A549 (cell line): ENCODE measurements at regions not wholly inside any gene's neighbourhood (a gene's known extent, or its start where the extent isn't known, plus 50 kb on each side); places are given as distances from the start of the nearest gene placed in this dataset.
"Not testable (repeated sequence)": the region's sequence is repeated elsewhere in the genome, so short reads cannot be mapped to it uniquely, and the experiment has no call there.

Experiments
- ATAC-seq, 2 experiments: fragments of 200-7000 bp in 1 of 2; fragments of >200 bp in 1 of 2; cut with Nextera tagmentation in 1 of 2; cut with Tn5 transposase in 1 of 2; 3 replicates each; pipeline versions ENCODE4 v1.8.0 to v1.9.1; 2018 to 2020; ENCODE audit warnings: mild to moderate bottlenecking in 1 of 2, moderate library complexity in 1 of 2
- CTCF ChIA-PET: fragments of 300-600 bp; sonication (Branson Sonifier 250); formaldehyde crosslinking; extraction: SDS; loops from one replicate; lab custom pipeline; 2021; ENCODE audit warnings: antibody characterized with exemption, inconsistent platforms; lab: Yijun Ruan, JAX
- POLR2A ChIA-PET: fragments of 350-600 bp; formaldehyde crosslinking; extraction: SDS; loops from one replicate; lab custom pipeline; 2021; ENCODE audit warnings: antibody characterized with exemption, inconsistent platforms; lab: Yijun Ruan, JAX
- DNase-seq, 2 experiments: peaks; one replicate each; pipeline versions ENCODE4 v3.0.0 to v3.0.0-alpha.2; 2011 to 2016; ENCODE audit warnings: low read depth in 1 of 2, low spot score in 1 of 2
- FAIRE-seq: peaks from 2 replicates; lab custom pipeline; 2011; peaks lifted over from hg19 to GRCh38; lab: Jason Lieb, UNC
- H3K27ac ChIP-seq, 2 experiments: fragments of >200 bp; sonication (Bioruptor Twin); formaldehyde crosslinking; 3 replicates each; pipeline ENCODE4 v1.5.1; 2016 to 2017
- H3K4me1 ChIP-seq: fragments of >200 bp; sonication (Bioruptor Twin); formaldehyde crosslinking; 3 replicates; pipeline ENCODE4 v1.6.1; 2016
- H3K4me2 ChIP-seq: fragments of >200 bp; sonication (Bioruptor Twin); formaldehyde crosslinking; 3 replicates; pipeline ENCODE4 v1.6.1; 2016
- H3K4me3 ChIP-seq: fragments of >200 bp; sonication (Bioruptor Twin); formaldehyde crosslinking; 3 replicates; pipeline ENCODE4 v1.5.1; 2016
- H3K9me3 ChIP-seq: fragments of >200 bp; sonication (Bioruptor Twin); formaldehyde crosslinking; 3 replicates; pipeline ENCODE4 v1.6.1; 2016
- BHLHE40 ChIP-seq: IDR thresholded peaks from 2 replicates; pipeline ENCODE4 v1.6.1; 2012; ENCODE audit warnings: low read depth, low read length, inconsistent platforms
- CHD2 ChIP-seq: fragments of 150-350 bp; IDR thresholded peaks from 2 replicates; pipeline ENCODE4 v1.6.1; 2014; ENCODE audit warnings: low read length; ENCODE audit not compliant: partially characterized antibody
- CHD4 ChIP-seq: fragments of 200-600 bp; sonication (generic); IDR thresholded peaks from 2 replicates; pipeline ENCODE4 v1.6.1; 2016; ENCODE audit warnings: antibody characterized with exemption, mild to moderate bottlenecking, borderline replicate concordance
- EHF ChIP-seq: fragments of 250-450 bp; sonication (Bioruptor Pico); IDR thresholded peaks from 2 replicates; pipeline ENCODE4 v1.5.0; 2020; ENCODE audit warnings: mild to moderate bottlenecking
- ELK1 ChIP-seq: fragments of 150-350 bp; IDR thresholded peaks from 2 replicates; pipeline ENCODE4 v1.6.1; 2014; ENCODE audit warnings: low read depth, mild to moderate bottlenecking, low read length
- FOSB ChIP-seq: fragments of 250-450 bp; sonication (Bioruptor Pico); IDR thresholded peaks from 2 replicates; pipeline ENCODE4 v1.5.0; 2020; ENCODE audit warnings: mild to moderate bottlenecking, moderate library complexity
- FOXS1 ChIP-seq: fragments of 250-450 bp; sonication (Bioruptor Pico); IDR thresholded peaks from 2 replicates; pipeline ENCODE4 v1.5.0; 2020; ENCODE audit warnings: mild to moderate bottlenecking, moderate library complexity
- HOXA7 ChIP-seq: fragments of 250-450 bp; sonication (Bioruptor Pico); IDR thresholded peaks from 2 replicates; pipeline ENCODE4 v1.5.0; 2020; ENCODE audit warnings: mild to moderate bottlenecking, moderate library complexity
- HOXB13 ChIP-seq: fragments of 250-450 bp; sonication (Bioruptor Pico); IDR thresholded peaks from 2 replicates; pipeline ENCODE4 v1.5.0; 2020; ENCODE audit warnings: low read depth, mild to moderate bottlenecking, moderate library complexity
- HOXB5 ChIP-seq: fragments of 250-450 bp; sonication (Bioruptor Pico); IDR thresholded peaks from 2 replicates; pipeline ENCODE4 v1.5.0; 2020; ENCODE audit warnings: mild to moderate bottlenecking, moderate library complexity
- JUN ChIP-seq, 2 experiments: fragments of >200 bp; sonication (Bioruptor Twin); formaldehyde crosslinking; IDR thresholded peaks; 2 replicates in 1 of 2; 3 replicates in 1 of 2; pipeline ENCODE4 v1.6.1; 2016 to 2017
- JUNB ChIP-seq: fragments of >200 bp; sonication (Bioruptor Twin); formaldehyde crosslinking; IDR thresholded peaks from 2 replicates; pipeline ENCODE4 v1.6.1; 2016
- KDM1A ChIP-seq: fragments of 200-600 bp; sonication (generic); IDR thresholded peaks from 2 replicates; pipeline ENCODE4 v1.6.1; 2016; ENCODE audit warnings: low read depth, mild to moderate bottlenecking
- KDM5A ChIP-seq: fragments of 200-600 bp; sonication (generic); IDR thresholded peaks from 2 replicates; pipeline ENCODE4 v1.6.1; 2016; ENCODE audit warnings: antibody characterized with exemption, mild to moderate bottlenecking
- MAFK ChIP-seq: fragments of 450-650 bp; IDR thresholded peaks from 2 replicates; pipeline ENCODE4 v1.6.1; 2014; ENCODE audit not compliant: partially characterized antibody
- MAZ ChIP-seq: fragments of 150-350 bp; IDR thresholded peaks from 2 replicates; pipeline ENCODE4 v1.6.1; 2014; ENCODE audit warnings: antibody characterized with exemption, low read depth, low read length, borderline replicate concordance
- MYC ChIP-seq: IDR thresholded peaks from 2 replicates; pipeline ENCODE4 v1.6.1; 2012; ENCODE audit warnings: mild to moderate bottlenecking, inconsistent platforms, low read length, improper control_type of control experiment, borderline replicate concordance
- NR3C1 ChIP-seq: fragments of >200 bp; sonication (Bioruptor Twin); formaldehyde crosslinking; IDR thresholded peaks from 3 replicates; pipeline ENCODE4 v1.6.1; 2017
- SMC3 ChIP-seq: fragments of >200 bp; sonication (Bioruptor Twin); formaldehyde crosslinking; IDR thresholded peaks from 3 replicates; pipeline ENCODE4 v1.6.1; 2018; ENCODE audit warnings: inconsistent platforms
- TP53 ChIP-seq: fragments of 250-450 bp; sonication (Bioruptor Pico); IDR thresholded peaks from 2 replicates; pipeline ENCODE4 v1.5.0; 2021; ENCODE audit warnings: mild to moderate bottlenecking, moderate library complexity
- ZFP36 ChIP-seq: fragments of 450-650 bp; IDR thresholded peaks from 2 replicates; pipeline ENCODE4 v1.6.1; 2014; ENCODE audit warnings: borderline replicate concordance; ENCODE audit not compliant: partially characterized antibody
- ZNF302 ChIP-seq: fragments of 250-450 bp; sonication (Bioruptor Pico); IDR thresholded peaks from 2 replicates; pipeline ENCODE4 v1.9.0; 2021; ENCODE audit warnings: inconsistent platforms, mild to moderate bottlenecking, moderate library complexity
- WGBS: methylation state at CpG from one replicate; pipeline ENCODE4 v1.1.6; 2017; ENCODE audit errors: missing lambda C conversion rate; 5-methylcytosine and 5-hydroxymethylcytosine counted together
- TF ChIP-seq, protein P1 (sequence below): fragments of 250-450 bp; sonication (Bioruptor Pico); IDR thresholded peaks from 2 replicates; pipeline ENCODE4 v1.5.0; 2021; ENCODE audit warnings: mild to moderate bottlenecking, moderate library complexity, borderline replicate concordance
- TF ChIP-seq, protein P2 (sequence below): IDR thresholded peaks from 2 replicates; pipeline ENCODE4 v1.6.1; 2012
- TF ChIP-seq, protein P3 (sequence below): fragments of >200 bp; sonication (Bioruptor Twin); formaldehyde crosslinking; IDR thresholded peaks from 2 replicates; pipeline ENCODE4 v1.6.1; 2016

DNA sequence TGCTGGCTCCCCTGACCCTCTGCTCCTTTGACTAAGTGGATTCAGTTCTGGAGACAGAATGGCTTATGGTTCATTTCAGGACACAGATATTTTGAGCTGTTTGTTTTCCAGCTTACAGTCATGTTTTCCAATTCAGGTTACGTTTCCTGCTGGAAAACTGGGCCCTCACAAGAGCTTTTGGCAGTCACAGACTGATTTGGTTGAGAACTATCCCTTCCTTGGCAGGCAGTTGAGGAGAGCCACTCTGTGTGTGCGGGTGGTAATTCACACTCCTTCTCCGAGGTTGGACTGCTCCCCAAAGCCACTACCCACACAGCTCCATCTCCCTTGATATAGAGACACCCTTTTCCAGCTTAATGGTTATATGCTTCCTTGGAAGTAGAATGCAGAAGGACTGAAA is 534.5 kb downstream of the TMEM38B start:
- no peak overlapping the region for H3K4me2 ChIP-seq
- FAIRE-seq (no peak), ATAC-seq (no peak), DNase-seq (no peak)
- 4% methylated on average over 3 of the region's 3 CpGs for WGBS
- no peak overlapping the region for H3K27ac ChIP-seq
- no peaks in the 10 kb centered on the region for H3K9me3 ChIP-seq
- H3K4me1 ChIP-seq: no peaks in the 10 kb centered on the region
- TF ChIP-seq JUNB: no peak
- TF ChIP-seq ZNF302 (CRISPR knock-in tag): no peak
- no peak for TF ChIP-seq FOXS1 (CRISPR knock-in tag)
- no peak for TF ChIP-seq ELK1
- TF ChIP-seq HOXB5 (CRISPR knock-in tag): no peak
- no peak for TF ChIP-seq KDM1A
- TF ChIP-seq TP53 (CRISPR knock-in tag): no peak
- no peak for TF ChIP-seq HOXB13
- CTCF ChIA-PET: interaction anchor here (1.1 kb wide), 1 partner anchor 13 kb away, joined by 3 read pairs; no protein-coding TSS in a partner anchor
- POLR2A ChIA-PET: no interaction called here
- H3K4me3 ChIP-seq: no peak overlapping the region

- CTCF ChIA-PET: no interaction called here
- H3K4me3 ChIP-seq: no peak overlapping the region
- H3K4me2 ChIP-seq: no peak overlapping the region
- no peaks in the 10 kb centered on the region for H3K4me1 ChIP-seq
- DNase-seq (no peak), FAIRE-seq (no peak), ATAC-seq (no peak)
- no peak overlapping the region for H3K27ac ChIP-seq
- POLR2A ChIA-PET: no interaction called here
- TF ChIP-seq ZFP36: no peak
- no peak for TF ChIP-seq HOXA7 (CRISPR knock-in tag)
- no peak for TF ChIP-seq MAFK
- no peaks in the 10 kb centered on the region for H3K9me3 ChIP-seq
Observed at GRCh38 chr9:106233116-106233515, 538.8 kb downstream of the TMEM38B start.

DNA sequence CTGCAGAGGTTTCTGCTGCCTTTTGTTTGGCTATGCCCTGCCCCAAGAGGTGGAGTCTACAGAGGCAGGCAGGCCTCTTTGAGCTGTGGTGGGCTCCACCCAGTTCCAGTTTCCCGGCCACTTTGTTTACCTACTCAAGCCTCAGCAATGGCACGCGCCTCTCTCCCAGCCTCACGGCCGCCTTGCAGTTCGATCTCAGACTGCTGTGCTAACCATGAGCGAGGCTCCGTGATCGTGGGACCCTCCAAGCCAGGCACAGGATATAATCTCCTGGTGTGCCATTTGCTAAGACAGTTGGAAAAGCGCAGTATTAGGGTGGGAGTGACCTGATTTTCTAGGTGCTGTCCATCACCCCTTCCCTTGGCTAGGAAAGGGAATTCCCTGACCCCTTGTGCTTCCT is 566.6 kb downstream of the TMEM38B start:
- WGBS: 42% methylated on average over 10 of the region's 10 CpGs
- FAIRE-seq: not testable (repeated sequence)

DNA sequence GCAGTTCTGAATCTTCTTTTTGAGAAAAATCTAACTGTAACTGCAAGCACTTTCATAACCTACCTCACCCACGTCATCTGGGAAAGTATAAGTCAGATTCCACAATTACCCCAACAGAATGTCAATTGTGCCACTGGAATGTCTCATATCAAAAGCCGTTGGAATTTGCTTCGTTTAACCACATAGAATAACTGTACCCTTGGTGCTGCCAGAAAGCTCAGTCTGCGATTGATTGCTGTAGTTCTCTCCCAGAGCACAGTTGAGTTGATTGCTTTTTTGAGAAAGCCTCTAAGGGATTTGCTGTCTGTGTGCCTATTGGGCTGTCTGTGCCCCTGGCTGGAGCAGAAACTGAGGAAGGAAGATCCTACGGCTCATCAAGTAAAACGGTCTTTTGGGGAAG is 583.6 kb downstream of the TMEM38B start:
- no peak for FAIRE-seq
- ChIA-PET POLR2A (no interaction called here), CTCF (no interaction called here)
- no peaks in the 10 kb centered on the region for H3K4me1 ChIP-seq
- no peak for ATAC-seq
- no peak for DNase-seq
- no peak overlapping the region for H3K27ac ChIP-seq
- 5% methylated on average over 6 of the region's 6 CpGs for WGBS
- no peaks in the 10 kb centered on the region for H3K9me3 ChIP-seq
- no peak overlapping the region for H3K4me2 ChIP-seq
- H3K4me3 ChIP-seq: no peak overlapping the region
- no peak for TF ChIP-seq FOSB (CRISPR knock-in tag)
- no peak for TF ChIP-seq NR3C1
- no peak for TF ChIP-seq JUN (IDR thresholded peaks at IDR 0.05)
- TF ChIP-seq HOXB5 (CRISPR knock-in tag): no peak
- TF ChIP-seq, all 56 proteins: peak for 0

More for the DNA sequence above, 566.6 kb downstream of the TMEM38B start:
- ATAC-seq, H3K27ac ChIP-seq, H3K9me3 ChIP-seq, POLR2A ChIA-PET, H3K4me2 ChIP-seq, DNase-seq, H3K4me3 ChIP-seq, H3K4me1 ChIP-seq, CTCF ChIA-PET: not testable (repeated sequence)

DNA sequence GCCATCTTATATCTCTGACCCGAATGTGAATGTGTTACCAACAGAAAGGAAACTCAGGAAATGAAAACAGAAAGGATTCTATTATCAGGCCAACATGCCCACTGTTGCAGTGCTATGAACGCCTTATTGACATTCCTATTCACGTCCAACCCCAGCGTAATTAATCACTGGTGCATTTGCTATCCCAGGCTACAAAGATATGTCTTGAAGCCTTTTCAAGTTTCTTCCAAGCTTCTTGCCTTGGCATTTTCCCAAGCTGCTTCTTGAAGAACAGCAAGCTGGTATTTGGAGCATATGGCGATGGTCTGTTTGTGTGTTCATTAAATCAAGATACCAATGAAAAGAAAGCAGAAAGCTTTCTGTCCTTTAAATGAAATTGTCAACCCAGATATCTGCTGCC is 579.2 kb upstream of the ZNF462 start:
- no peaks in the 10 kb centered on the region for H3K4me1 ChIP-seq
- no peaks in the 10 kb centered on the region for H3K9me3 ChIP-seq
- WGBS: 7% methylated on average over 5 of the region's 5 CpGs
- no peak overlapping the region for H3K4me3 ChIP-seq
- ChIA-PET CTCF (interaction anchor here (0.7 kb wide), 1 partner anchor 41 kb away, joined by 3 read pairs; no protein-coding TSS in a partner anchor), POLR2A (no interaction called here)
- H3K4me2 ChIP-seq: no peak overlapping the region
- FAIRE-seq (no peak), ATAC-seq (no peak), DNase-seq (no peak)
- no peak overlapping the region for H3K27ac ChIP-seq
- TF ChIP-seq MAZ (no peak), EHF (no peak), KDM5A (no peak), JUNB (no peak), MYC (no peak), SMC3 (no peak), BHLHE40 (no peak), TP53 (CRISPR knock-in tag) (no peak), ZFP36 (no peak), CHD4 (no peak), CHD2 (no peak)
- TF ChIP-seq, protein P1, sequence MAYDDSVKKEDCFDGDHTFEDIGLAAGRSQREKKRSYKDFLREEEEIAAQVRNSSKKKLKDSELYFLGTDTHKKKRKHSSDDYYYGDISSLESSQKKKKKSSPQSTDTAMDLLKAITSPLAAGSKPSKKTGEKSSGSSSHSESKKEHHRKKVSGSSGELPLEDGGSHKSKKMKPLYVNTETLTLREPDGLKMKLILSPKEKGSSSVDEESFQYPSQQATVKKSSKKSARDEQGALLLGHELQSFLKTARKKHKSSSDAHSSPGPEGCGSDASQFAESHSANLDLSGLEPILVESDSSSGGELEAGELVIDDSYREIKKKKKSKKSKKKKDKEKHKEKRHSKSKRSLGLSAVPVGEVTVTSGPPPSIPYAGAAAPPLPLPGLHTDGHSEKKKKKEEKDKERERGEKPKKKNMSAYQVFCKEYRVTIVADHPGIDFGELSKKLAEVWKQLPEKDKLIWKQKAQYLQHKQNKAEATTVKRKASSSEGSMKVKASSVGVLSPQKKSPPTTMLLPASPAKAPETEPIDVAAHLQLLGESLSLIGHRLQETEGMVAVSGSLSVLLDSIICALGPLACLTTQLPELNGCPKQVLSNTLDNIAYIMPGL (CRISPR knock-in tag): no peak
- TF ChIP-seq, protein P2, sequence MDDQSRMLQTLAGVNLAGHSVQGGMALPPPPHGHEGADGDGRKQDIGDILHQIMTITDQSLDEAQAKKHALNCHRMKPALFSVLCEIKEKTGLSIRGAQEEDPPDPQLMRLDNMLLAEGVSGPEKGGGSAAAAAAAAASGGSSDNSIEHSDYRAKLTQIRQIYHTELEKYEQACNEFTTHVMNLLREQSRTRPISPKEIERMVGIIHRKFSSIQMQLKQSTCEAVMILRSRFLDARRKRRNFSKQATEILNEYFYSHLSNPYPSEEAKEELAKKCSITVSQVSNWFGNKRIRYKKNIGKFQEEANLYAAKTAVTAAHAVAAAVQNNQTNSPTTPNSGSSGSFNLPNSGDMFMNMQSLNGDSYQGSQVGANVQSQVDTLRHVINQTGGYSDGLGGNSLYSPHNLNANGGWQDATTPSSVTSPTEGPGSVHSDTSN: no peak
- TF ChIP-seq, protein P3, sequence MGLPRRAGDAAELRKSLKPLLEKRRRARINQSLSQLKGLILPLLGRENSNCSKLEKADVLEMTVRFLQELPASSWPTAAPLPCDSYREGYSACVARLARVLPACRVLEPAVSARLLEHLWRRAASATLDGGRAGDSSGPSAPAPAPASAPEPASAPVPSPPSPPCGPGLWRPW: no peak
